ENCODE measurements at regions not wholly inside any gene's neighbourhood (a gene's known extent, or its start where the extent isn't known, plus 50 kb on each side); places are given as distances from the start of the nearest gene placed in this dataset.

- DNase-seq (ENCODE audit: low read depth) = no peak
- no peak for TF ChIP-seq CTCF (IDR thresholded peaks at IDR 0.05; ENCODE audit: insufficient read depth, low read depth, low read length)
- no peak overlapping the region for H3K4me3 ChIP-seq (ENCODE audit: low read depth, low read length)
Observed at GRCh38 chr21:18164483-18164882, 80.2 kb upstream of the CHODL start.

DNA sequence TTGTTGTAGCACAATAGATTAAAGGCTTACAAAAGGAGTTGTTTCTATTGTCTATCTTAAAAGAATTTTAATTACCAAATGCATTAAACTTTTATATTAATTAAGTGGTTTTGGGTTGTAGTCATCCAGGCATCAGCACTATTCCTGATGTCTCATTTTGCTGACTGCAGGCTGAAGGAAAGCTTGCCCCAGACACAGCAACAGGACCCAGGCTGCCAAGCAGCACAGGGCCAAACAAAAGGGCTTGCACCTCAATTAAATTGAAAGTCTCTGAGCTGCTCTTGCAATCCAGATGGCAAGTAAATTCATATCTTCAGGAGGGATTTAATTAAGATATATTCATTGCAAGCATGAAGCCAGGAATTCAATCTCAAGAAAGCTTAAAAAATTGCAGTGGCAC is 80.7 kb upstream of the CHODL start:
- no peak for TF ChIP-seq CTCF (IDR thresholded peaks at IDR 0.05; ENCODE audit: insufficient read depth, low read depth, low read length)
- DNase-seq (ENCODE audit: low read depth) = no peak
- no peak overlapping the region for H3K4me3 ChIP-seq (ENCODE audit: low read depth, low read length)

DNA sequence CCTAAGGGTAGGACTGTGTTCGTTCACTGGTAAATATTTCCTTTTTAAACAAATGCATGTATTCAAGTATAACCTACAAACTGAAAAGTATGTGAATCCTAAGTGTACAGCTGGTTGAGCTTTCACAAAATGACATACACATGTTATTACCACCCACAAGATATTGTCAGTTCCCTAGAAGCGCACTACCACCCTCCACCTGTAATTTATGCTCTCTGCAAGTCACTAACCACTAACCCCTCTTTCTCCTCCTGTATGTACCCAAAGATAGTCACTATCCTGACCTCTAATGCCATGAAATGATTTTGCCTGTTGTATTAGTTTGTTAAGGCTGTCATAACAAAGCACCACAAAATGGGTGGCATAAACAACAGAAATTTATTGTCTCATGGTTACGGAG is 82.8 kb upstream of the CHODL start:
- no peak for TF ChIP-seq CTCF (IDR thresholded peaks at IDR 0.05; ENCODE audit: insufficient read depth, low read depth, low read length)
- no peak overlapping the region for H3K4me3 ChIP-seq (ENCODE audit: low read depth, low read length)
- DNase-seq (ENCODE audit: low read depth) = no peak

- TF ChIP-seq CTCF (IDR thresholded peaks at IDR 0.05; ENCODE audit: insufficient read depth, low read depth, low read length) = no peak
- no peak overlapping the region for H3K4me3 ChIP-seq (ENCODE audit: low read depth, low read length)
- no peak for DNase-seq (ENCODE audit: low read depth)
Observed at GRCh38 chr21:18157406-18157805, 87.2 kb upstream of the CHODL start.

DNA sequence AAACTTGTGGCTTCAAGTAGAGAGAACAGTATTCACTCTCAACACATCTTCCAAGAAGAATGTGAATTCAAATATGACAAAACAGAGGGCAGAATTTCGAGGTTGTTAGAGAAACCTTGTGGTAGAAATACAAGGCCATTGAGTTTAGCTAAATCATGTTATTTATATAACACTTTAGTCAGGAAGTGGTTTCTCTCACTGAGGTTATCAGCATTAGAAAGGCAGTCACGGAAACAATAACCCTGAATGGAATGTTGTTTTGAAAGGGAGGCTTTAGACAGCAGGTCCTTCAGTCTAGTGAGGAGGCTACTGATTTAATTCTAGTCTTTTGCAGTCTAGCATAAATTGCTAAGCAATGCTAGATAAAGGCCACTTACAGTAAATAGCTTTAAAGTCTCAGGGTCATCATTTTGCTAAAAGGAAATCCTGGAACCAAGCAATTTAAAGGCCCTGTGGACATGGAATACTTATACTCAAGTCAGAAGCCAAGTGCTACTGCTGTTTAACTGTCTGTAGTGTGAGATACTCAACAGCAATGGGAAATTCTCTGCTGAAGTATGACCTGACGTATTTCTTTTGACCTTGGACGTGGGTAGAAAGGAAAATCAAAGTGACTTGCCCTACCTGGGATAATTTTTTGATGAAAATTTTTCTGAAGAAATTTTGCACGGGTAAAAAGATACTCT is 89.0 kb upstream of the CHODL start:
- TF ChIP-seq CTCF (IDR thresholded peaks at IDR 0.05; ENCODE audit: insufficient read depth, low read depth, low read length) = no peak
- H3K4me3 ChIP-seq (ENCODE audit: low read depth, low read length) = no peak overlapping the region
- DNase-seq (ENCODE audit: low read depth) = no peak

DNA sequence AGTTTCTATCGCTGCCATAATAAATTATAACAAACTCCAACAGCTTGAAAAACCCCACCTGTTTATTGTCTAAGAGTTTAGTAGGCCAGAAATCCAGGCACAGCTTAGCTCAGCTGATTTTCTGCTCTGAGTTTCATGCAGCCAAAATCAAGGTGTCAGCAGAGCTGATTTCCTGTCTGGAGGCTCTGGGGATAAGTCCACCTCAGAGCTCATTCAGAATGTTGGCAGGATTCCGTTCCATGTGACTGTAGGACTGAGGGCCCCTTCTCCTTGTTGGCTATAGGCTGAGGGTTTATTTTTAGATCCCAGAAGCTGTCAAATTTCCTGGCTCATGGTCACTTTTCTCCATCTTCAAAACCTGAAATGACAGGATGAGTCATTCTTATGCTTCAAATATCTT is 91.6 kb upstream of the CHODL start:
- TF ChIP-seq CTCF (IDR thresholded peaks at IDR 0.05; ENCODE audit: insufficient read depth, low read depth, low read length) = no peak
- no peak for DNase-seq (ENCODE audit: low read depth)
- no peak overlapping the region for H3K4me3 ChIP-seq (ENCODE audit: low read depth, low read length)

GRCh38 chr21:18152371-18152770 is 92.3 kb upstream of the CHODL start:
- DNase-seq (ENCODE audit: low read depth) = no peak
- no peak overlapping the region for H3K4me3 ChIP-seq (ENCODE audit: low read depth, low read length)
- TF ChIP-seq CTCF (IDR thresholded peaks at IDR 0.05; ENCODE audit: insufficient read depth, low read depth, low read length) = no peak
